Activated CD4-positive, alpha-beta T cell treated with anti-CD3 and anti-CD28 coated beads, Interleukin-2, amount 10 ng/mL, durations not matched to agents 7 days and 5 days (primary cell): ENCODE measurements at regions not wholly inside any gene's neighbourhood (a gene's known extent, or its start where the extent isn't known, plus 50 kb on each side); places are given as distances from the start of the nearest gene placed in this dataset.

Experiments
- CTCF ChIA-PET: fragments of 350-600 bp; sonication (Branson Sonifier 250); formaldehyde crosslinking; loops from one replicate; lab custom pipeline; 2021; ENCODE audit warnings: antibody characterized with exemption; lab: Charles Lee
- POLR2A ChIA-PET: fragments of 350-600 bp; sonication (Branson Sonifier 250); formaldehyde crosslinking; loops from one replicate; lab custom pipeline; 2021; ENCODE audit warnings: antibody characterized with exemption; lab: Charles Lee
- DNase-seq: peaks from one replicate; pipeline ENCODE4 v3.0.0-alpha.2; 2020
- H3K27ac Mint-ChIP-seq: one replicate; pipeline ENCODE4 v1.8.0; 2021; ENCODE audit warnings: mild to moderate bottlenecking, moderate library complexity, mixed read lengths
- H3K27me3 Mint-ChIP-seq: one replicate; pipeline ENCODE4 v1.8.0; 2021; ENCODE audit warnings: mixed read lengths
- H3K36me3 Mint-ChIP-seq: one replicate; pipeline ENCODE4 v1.8.0; 2021; ENCODE audit warnings: low read depth, mixed read lengths
- H3K4me1 Mint-ChIP-seq: one replicate; pipeline ENCODE4 v1.8.0; 2021; ENCODE audit warnings: mixed read lengths
- H3K4me3 Mint-ChIP-seq: one replicate; pipeline ENCODE4 v1.8.0; 2021; ENCODE audit warnings: mild to moderate bottlenecking, moderate library complexity, mixed read lengths
- H3K9me3 Mint-ChIP-seq: one replicate; pipeline ENCODE4 v1.8.0; 2021; ENCODE audit warnings: mixed read lengths

DNA sequence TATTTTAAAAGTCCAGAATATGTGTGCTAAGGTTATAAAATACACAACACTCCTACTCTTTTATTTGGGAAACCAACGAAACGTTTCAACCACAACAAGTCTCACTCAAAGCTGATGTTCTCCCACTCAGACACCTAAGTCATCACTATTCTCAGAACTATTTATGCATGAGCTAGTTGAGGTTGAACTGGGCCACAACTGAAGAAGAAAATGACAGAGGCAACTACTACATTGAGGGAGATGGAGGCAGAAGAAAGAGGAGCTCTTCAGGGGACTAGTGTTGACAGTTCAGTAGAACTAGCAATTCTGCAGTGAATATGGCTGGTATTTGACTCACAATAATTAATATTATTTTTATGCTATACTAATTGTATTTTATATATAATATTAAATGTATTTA is 198.2 kb downstream of the SEC16B start:
- ChIA-PET CTCF (no interaction called here), POLR2A (no interaction called here)
- H3K36me3 Mint-ChIP-seq, result no peaks in the 10 kb centered on the region
- no peak for DNase-seq
- no peak overlapping the region for H3K4me3 Mint-ChIP-seq
- H3K4me1 Mint-ChIP-seq, result no peaks in the 10 kb centered on the region
- H3K9me3 Mint-ChIP-seq, result peaks cover 20% of the 10 kb centered on the region
- no peak overlapping the region for H3K27ac Mint-ChIP-seq
- no peaks in the 10 kb centered on the region for H3K27me3 Mint-ChIP-seq

DNA sequence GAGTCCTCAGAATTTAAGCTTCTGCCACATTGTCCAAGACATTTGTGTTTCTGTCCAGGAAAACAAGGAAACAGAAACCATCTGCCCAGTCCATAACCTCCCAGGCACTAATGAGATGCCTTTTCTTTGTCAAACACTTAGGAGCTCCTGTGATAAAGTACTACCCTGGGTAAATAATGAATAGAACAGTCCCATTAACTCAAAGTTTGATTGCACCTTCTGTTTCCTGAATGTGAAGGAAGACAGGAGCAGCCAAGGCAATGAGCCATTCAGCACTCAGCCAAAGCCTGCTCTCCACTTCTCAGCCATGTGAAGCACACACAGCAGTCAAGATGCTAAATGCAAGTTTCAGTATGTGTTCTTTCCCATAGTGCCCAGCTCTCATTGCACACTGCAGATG is 199.8 kb downstream of the SEC16B start:
- H3K9me3 Mint-ChIP-seq, result peaks cover 16% of the 10 kb centered on the region
- H3K27me3 Mint-ChIP-seq, result no peaks in the 10 kb centered on the region
- DNase-seq, result no peak
- POLR2A ChIA-PET, result no interaction called here
- H3K4me3 Mint-ChIP-seq, result no peak overlapping the region
- no peaks in the 10 kb centered on the region for H3K4me1 Mint-ChIP-seq
- H3K36me3 Mint-ChIP-seq, result no peaks in the 10 kb centered on the region
- CTCF ChIA-PET, result no interaction called here
- H3K27ac Mint-ChIP-seq, result no peak overlapping the region

DNA sequence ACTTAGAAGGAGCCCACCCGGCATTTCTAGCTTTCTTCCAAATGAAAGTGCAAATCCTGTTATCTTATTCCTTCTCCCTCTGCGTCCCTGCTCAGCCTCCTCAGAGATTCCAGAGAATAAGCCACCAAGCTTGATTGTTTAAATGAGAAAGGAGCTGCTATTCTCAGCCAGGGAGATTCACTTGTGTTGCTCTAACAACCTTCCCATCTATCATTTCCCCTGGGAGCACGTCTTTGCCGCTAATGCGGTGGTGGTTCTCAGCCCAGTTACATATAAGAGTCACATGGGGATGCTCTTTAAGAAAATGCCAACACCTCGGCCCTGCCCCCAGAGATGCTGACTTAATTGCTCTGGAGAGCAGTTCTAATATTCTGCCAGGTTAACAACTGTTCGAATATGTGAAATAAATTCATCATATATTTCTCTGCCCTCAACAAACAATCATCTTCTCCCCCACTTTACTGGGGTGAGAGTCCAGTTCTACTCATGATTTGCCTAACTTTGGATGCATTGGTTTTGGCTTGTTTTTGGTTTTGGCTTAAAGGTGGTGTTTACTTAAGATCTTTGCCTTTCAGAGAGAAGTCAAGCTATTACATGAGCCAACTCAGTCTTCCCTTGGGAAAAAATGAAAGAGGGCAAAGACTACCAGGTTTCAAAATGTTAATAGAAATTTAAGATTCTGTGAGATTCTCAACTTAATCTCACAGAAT is 213.9 kb downstream of the SEC16B start:
- Mint-ChIP-seq H3K27me3 (no peaks in the 10 kb centered on the region), H3K4me1 (no peaks in the 10 kb centered on the region)
- CTCF ChIA-PET, result no interaction called here

DNA sequence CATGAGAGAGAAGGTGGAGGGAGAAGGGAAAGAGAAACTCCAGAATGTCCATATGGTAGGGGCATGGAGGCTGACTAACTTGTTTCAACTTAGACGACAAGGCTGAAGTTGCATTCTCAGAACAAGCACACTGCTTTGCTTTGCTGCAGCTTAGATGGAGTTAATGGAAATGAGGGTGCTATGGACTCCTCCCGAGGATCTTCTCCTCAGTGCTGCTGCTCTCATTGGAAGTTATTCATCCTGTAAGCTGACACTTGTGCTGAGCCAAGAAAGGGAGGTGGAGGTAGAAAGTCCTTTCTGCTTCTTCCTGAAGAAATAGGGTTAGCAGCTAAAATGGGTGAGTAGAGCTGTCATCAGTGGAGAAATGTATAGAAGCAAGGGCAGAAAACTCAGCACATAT is 215.3 kb downstream of the SEC16B start:
- Mint-ChIP-seq H3K9me3 (peaks cover 4% of the 10 kb centered on the region), H3K27me3 (no peaks in the 10 kb centered on the region), H3K4me1 (no peaks in the 10 kb centered on the region), H3K4me3 (no peak overlapping the region), H3K36me3 (no peaks in the 10 kb centered on the region), H3K27ac (no peak overlapping the region)
- CTCF ChIA-PET, result no interaction called here
- POLR2A ChIA-PET, result no interaction called here
- DNase-seq, result no peak

More for the DNA sequence above, 213.9 kb downstream of the SEC16B start:
- POLR2A ChIA-PET, result no interaction called here
- Mint-ChIP-seq H3K4me3 (no peak overlapping the region), H3K27ac (no peak overlapping the region), H3K9me3 (peaks cover 4% of the 10 kb centered on the region), H3K36me3 (no peaks in the 10 kb centered on the region)
- no peak for DNase-seq

DNA sequence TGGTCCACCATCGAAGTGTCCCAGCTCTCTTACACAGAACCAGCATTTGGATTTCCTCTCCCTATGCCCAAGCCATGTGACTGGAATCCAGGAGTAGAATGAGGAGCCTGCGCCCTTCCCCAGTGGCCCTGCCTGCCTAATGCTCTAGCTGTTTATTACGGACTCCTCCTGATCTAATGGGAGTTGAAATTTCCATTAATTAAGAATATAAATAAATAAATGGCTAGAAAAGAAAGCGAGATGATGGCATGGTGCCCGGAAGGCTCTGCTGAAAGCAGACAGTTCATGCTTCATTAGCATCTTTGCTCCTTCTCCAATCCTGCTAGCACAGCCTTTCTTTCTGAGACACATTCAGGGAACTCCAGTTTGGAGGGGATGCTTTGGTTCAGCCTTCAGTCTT is 216.2 kb downstream of the SEC16B start:
- no peaks in the 10 kb centered on the region for H3K27me3 Mint-ChIP-seq
- no peak overlapping the region for H3K4me3 Mint-ChIP-seq
- H3K9me3 Mint-ChIP-seq, result peaks cover 4% of the 10 kb centered on the region
- H3K4me1 Mint-ChIP-seq, result no peaks in the 10 kb centered on the region
- DNase-seq, result no peak
- H3K27ac Mint-ChIP-seq, result no peak overlapping the region
- H3K36me3 Mint-ChIP-seq, result no peaks in the 10 kb centered on the region
- POLR2A ChIA-PET, result no interaction called here
- CTCF ChIA-PET, result no interaction called here

DNA sequence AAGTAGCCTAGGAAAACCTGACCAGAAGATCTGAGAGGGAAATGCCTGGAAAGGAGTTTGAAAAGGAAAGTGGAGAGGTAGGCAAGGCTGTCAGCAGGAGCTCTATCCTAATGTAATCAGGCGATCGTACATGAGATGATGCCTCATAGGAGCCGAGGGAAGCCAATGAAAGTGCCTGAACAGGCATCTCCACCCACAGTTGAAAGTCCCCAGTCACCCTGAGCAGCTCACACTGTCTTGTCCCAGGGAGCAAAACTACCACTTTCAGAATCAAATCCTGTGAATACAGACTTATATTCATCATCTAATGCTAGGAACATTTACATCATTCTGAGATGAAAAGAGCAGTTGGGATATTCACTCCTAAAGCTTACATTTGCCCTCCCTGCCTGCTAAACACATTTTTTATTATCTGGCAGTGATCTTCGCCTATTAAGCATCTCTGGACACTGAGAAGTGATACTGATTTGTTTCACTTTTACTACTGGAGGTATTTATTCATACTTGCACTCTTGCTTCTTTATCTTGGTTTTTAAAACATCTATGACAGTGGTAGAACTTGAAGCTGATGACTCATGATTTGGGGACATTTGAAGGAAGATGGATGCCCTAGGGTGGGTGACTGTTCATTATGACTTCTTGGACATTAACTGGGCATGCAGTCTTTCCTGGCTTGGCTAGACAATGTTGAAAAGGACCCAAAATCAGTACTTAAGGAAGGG is 221.6 kb downstream of the SEC16B start:
- Mint-ChIP-seq H3K36me3 (no peaks in the 10 kb centered on the region), H3K27ac (no peak overlapping the region), H3K27me3 (no peaks in the 10 kb centered on the region), H3K9me3 (no peaks in the 10 kb centered on the region), H3K4me1 (no peaks in the 10 kb centered on the region), H3K4me3 (no peak overlapping the region)
- ChIA-PET CTCF (no interaction called here), POLR2A (no interaction called here)
- DNase-seq, result no peak

DNA sequence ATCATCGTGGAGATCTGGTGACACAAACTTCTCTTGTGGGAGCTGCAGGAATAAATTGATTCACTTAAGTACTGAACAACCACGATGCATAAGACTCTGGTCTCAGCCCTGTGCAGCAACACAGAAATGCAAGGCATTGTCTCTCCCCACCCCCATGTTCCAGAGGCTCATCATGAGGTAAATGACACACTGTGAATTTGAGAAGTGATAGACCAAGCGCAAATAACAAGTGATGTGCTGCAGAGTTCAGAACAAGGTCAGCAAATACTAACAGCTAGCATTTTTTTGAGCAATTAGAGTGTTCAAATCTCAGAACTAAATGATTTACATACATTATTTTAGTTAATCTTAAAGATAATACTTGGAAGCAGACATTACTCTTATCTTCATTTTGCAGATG is 223.7 kb downstream of the SEC16B start:
- no peaks in the 10 kb centered on the region for H3K4me1 Mint-ChIP-seq
- no peaks in the 10 kb centered on the region for H3K27me3 Mint-ChIP-seq
- no peaks in the 10 kb centered on the region for H3K36me3 Mint-ChIP-seq
- no peaks in the 10 kb centered on the region for H3K9me3 Mint-ChIP-seq
- no peak overlapping the region for H3K4me3 Mint-ChIP-seq
- DNase-seq, result no peak
- POLR2A ChIA-PET, result no interaction called here
- H3K27ac Mint-ChIP-seq, result no peak overlapping the region
- CTCF ChIA-PET, result no interaction called here

DNA sequence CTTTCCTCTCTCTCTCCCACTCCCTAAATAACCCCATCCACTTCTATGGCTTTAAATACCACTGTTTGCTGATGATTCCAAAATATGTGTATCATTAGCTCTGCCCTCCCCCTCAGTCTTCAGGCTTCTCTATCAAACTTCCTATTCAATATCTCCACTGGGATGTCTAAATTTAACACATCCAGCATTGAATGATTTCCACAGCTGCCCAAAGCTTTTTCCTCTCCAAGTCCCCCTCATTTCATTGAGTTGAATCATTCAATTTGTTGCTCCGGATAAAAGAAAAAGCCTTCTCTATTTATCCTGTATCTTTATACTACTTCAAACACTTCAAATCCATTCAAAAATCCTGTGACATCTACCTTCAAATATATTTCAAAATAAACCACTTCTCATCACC is 225.0 kb downstream of the SEC16B start:
- Mint-ChIP-seq H3K36me3 (no peaks in the 10 kb centered on the region), H3K27me3 (no peaks in the 10 kb centered on the region), H3K4me3 (no peak overlapping the region), H3K9me3 (no peaks in the 10 kb centered on the region), H3K27ac (no peak overlapping the region), H3K4me1 (no peaks in the 10 kb centered on the region)
- DNase-seq, result no peak
- ChIA-PET POLR2A (no interaction called here), CTCF (interaction anchor here (0.6 kb wide), 1 partner anchor 54 kb away, joined by 3 read pairs; no protein-coding TSS in a partner anchor)

DNA sequence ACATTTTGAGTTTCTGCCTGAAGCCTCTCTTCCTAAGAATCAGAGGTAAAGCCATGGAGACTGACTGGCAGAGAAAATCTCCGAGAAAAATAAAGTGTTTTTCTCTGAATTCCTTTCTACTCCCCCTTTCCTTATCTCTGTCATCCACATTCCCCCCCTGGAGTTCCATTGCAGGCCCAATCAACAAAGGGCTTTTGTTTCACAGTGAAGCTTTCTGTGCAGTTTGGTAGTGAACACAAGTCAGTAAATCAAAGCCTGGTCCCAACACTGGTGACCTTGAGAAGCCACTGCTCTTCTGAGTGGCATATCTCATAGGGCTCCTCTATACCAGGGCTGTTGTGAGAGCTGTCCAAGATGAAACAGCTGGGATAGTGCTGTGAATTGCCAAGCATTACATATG is 228.4 kb downstream of the SEC16B start:
- no peaks in the 10 kb centered on the region for H3K36me3 Mint-ChIP-seq
- H3K9me3 Mint-ChIP-seq, result no peaks in the 10 kb centered on the region
- no peak overlapping the region for H3K4me3 Mint-ChIP-seq
- ChIA-PET CTCF (no interaction called here), POLR2A (no interaction called here)
- H3K4me1 Mint-ChIP-seq, result no peaks in the 10 kb centered on the region
- H3K27ac Mint-ChIP-seq, result no peak overlapping the region
- DNase-seq, result no peak
- no peaks in the 10 kb centered on the region for H3K27me3 Mint-ChIP-seq

DNA sequence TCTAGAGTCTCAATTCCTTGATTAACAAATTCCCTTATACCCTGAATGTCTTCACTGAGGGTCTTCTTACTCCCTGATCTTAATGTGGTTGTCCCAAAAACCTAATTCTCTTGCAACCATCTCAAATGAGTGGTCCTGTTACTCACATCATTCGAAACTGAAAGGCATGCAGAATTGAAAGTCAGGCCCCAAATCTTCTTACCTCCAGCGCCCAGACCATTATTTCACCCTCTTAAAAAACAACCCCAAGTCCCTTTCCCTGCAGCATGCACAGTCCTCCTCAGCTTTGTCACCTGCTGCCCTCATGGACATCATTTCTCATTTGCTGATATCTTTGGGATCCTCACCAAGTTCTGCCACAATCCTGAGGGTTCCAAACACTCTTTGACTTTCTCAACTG is 230.1 kb downstream of the SEC16B start:
- H3K9me3 Mint-ChIP-seq, result no peaks in the 10 kb centered on the region
- H3K4me3 Mint-ChIP-seq, result no peak overlapping the region
- no peak for DNase-seq
- ChIA-PET POLR2A (no interaction called here), CTCF (no interaction called here)
- H3K4me1 Mint-ChIP-seq, result no peaks in the 10 kb centered on the region
- no peak overlapping the region for H3K27ac Mint-ChIP-seq
- H3K27me3 Mint-ChIP-seq, result no peaks in the 10 kb centered on the region
- H3K36me3 Mint-ChIP-seq, result no peaks in the 10 kb centered on the region

DNA sequence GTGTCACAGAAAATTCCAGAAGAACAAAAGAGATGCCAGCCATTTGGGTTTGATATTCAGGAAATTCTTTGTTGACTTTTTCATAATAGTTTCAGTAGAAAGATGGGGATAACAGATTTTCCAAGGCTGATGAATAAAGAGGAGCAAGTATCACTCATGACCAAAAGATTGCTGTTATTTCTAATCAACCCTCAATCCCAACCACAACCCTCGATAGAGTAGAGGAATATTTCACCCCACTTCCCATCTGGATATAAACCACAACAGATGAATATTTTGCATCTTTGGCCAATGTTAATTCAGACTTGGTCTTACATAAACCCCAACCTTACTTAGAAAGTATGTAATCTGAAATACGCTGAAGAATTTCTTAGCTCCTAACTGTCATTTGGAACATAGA is 232.4 kb downstream of the SEC16B start:
- no peak overlapping the region for H3K4me3 Mint-ChIP-seq
- ChIA-PET CTCF (no interaction called here), POLR2A (no interaction called here)
- H3K27ac Mint-ChIP-seq, result no peak overlapping the region
- no peaks in the 10 kb centered on the region for H3K4me1 Mint-ChIP-seq
- peaks cover 3% of the 10 kb centered on the region for H3K9me3 Mint-ChIP-seq
- DNase-seq, result no peak
- no peaks in the 10 kb centered on the region for H3K27me3 Mint-ChIP-seq
- H3K36me3 Mint-ChIP-seq, result no peaks in the 10 kb centered on the region

DNA sequence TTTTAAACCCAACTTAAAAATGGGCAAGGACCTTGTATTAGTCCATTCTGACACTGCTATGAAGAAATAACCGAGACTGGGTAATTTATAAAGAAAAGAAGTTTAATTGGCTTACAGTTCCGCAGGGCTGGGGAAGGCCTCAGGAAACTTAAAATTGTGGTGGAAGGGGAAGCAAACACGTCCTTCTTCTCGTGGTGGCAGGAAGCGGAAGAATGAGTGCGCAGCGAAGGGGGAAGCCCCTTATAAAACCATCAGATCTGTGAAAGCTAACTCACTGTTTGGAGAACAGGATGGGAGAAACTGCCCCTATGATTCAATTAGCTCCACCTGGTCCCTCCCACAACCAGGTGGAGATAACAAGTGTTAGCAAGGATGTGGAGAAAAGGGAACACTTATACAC is 237.7 kb downstream of the SEC16B start:
- H3K27me3 Mint-ChIP-seq, result no peaks in the 10 kb centered on the region
- H3K36me3 Mint-ChIP-seq, result no peaks in the 10 kb centered on the region
- H3K4me1 Mint-ChIP-seq, result no peaks in the 10 kb centered on the region
- POLR2A ChIA-PET, result no interaction called here
- no peak overlapping the region for H3K4me3 Mint-ChIP-seq
- DNase-seq, result no peak
- CTCF ChIA-PET, result interaction anchor here (1.1 kb wide), 1 partner anchor 35 kb away, joined by 3 read pairs; no protein-coding TSS in a partner anchor
- H3K9me3 Mint-ChIP-seq, result peaks cover 3% of the 10 kb centered on the region
- H3K27ac Mint-ChIP-seq, result no peak overlapping the region

DNA sequence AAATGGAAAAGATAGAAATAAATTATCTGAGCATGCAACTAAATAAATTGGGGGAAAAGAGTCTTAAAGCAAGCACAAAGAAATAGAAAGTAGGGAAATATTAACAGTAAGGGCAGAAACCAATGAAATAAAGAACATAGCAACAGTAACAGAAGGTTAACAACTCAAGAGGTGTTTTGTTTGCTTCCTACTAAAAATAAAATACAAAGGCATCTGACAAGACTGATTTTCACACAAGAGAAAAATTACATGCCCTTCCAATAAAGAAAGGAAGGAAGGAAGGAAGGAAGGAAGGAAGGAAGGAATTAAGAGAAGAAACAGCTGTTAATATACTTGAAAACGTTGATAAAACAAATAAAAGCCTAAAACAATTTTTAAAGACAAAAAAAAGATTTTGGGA is 240.2 kb downstream of the SEC16B start:
- CTCF ChIA-PET, result no interaction called here
- H3K36me3 Mint-ChIP-seq, result no peaks in the 10 kb centered on the region
- POLR2A ChIA-PET, result no interaction called here
- no peak overlapping the region for H3K27ac Mint-ChIP-seq
- peaks cover 12% of the 10 kb centered on the region for H3K9me3 Mint-ChIP-seq
- no peaks in the 10 kb centered on the region for H3K27me3 Mint-ChIP-seq
- DNase-seq, result no peak
- H3K4me1 Mint-ChIP-seq, result no peaks in the 10 kb centered on the region
- no peak overlapping the region for H3K4me3 Mint-ChIP-seq

DNA sequence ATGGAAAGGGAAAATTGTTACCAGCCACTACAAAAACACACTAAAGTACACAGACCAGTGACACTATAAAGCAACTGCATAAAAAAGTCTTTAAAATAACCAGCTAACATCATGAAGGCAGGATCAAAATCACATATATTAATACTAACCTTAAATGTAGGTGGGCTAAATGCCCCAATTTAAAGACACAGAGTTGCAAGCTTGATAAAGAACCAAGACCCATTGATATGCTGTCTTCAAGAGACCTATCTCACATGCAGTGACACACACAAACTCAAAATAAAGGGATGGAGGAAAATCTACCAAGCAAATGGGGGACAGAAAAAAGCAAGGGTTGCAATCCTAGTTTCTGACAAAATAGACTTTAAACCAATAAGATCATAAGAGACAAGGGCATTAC is 246.3 kb downstream of the SEC16B start:
- Mint-ChIP-seq H3K27me3 (no peaks in the 10 kb centered on the region), H3K27ac (no peak overlapping the region), H3K36me3 (no peaks in the 10 kb centered on the region), H3K9me3 (peaks cover 24% of the 10 kb centered on the region), H3K4me3 (no peak overlapping the region), H3K4me1 (no peaks in the 10 kb centered on the region)
- POLR2A ChIA-PET, result no interaction called here
- no peak for DNase-seq
- CTCF ChIA-PET, result no interaction called here
